RPMI7951 (cell line): ENCODE measurements at regions not wholly inside any gene's neighbourhood (a gene's known extent, or its start where the extent isn't known, plus 50 kb on each side); places are given as distances from the start of the nearest gene placed in this dataset.

ENCODE experiments used
- DNase-seq: peaks from one replicate; pipeline ENCODE4 v3.0.0-alpha.2; 2012; ENCODE audit warnings: low read depth

- DNase-seq: no peak
Observed at GRCh38 chr12:107369006-107369405, 275.7 kb upstream of the CRY1 start.

GRCh38 chr12:107369679-107370078, 276.3 kb upstream of the CRY1 start:
- DNase-seq: no peak

- peak; percentile 35 for DNase-seq
Observed at GRCh38 chr12:107372229-107372658, 278.9 kb upstream of the CRY1 start.

GRCh38 chr12:107373238-107373809, 280.0 kb upstream of the CRY1 start:
- DNase-seq: no peak

GRCh38 chr12:107374161-107374840, 281.0 kb upstream of the CRY1 start:
- DNase-seq: no peak

DNA sequence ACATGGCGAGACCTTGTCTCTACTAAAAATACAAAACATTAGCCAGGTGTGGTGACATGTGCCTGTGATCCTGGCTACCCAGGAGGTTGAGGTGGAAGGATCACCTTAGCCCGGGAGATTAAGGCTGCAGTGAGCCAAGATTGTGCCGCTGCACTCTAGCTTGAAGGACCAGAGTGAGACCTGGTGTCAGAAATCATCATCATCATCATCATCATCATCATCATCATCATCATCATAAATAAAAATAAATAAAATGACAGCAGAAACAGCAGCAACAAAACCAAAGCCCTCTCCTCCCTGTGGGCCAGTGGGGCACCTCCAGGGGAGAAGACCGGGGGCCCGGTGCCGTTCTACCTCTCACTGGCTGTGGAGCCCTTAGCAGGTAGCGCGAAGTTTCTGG, 281.9 kb upstream of the CRY1 start:
- DNase-seq: no peak

DNA sequence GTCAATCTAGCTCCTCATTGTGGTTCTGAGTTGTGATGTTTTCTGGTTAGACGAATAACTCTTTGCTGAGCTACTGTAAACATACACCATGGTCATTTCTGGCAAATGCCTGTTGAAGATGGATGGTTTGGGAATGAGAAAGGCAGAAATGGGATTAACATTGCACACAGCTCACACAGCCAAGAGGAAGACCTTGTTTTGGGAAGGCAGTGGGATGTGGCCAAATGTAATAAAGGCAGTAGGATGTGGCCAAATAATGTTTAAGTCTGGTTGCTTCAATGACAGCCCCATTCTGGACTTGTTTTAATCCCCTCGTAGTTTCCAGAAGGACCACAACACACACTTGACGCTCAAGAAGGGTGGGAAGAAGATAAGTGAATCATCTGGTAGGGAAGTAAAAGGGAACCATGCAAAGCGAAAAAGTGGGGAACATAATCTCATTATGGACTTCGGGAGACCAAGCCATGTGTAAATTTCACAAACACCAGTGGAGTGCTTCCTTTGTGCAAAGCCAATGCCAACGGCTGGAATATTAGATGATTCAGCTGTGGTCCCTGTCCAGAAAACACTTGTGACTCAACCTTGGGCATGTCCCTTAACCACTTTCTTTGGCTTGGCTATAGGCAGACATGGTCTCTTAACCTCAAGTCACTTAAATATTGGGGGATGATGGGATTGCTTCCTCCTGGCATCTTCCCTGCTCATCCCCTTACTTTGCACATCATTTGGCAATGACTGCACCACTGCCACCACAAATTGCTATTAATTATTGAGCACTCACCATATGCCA, 284.4 kb upstream of the CRY1 start:
- peak; percentile 66 for DNase-seq

GRCh38 chr12:107378609-107379008, 285.3 kb upstream of the CRY1 start:
- no peak for DNase-seq

GRCh38 chr12:107379142-107379851, 285.9 kb upstream of the CRY1 start:
- peak; percentile 32 for DNase-seq

- DNase-seq: no peak
Observed at GRCh38 chr12:107379852-107380567, 286.7 kb upstream of the CRY1 start.

GRCh38 chr12:107384645-107385044, 291.3 kb upstream of the CRY1 start:
- no peak for DNase-seq

- DNase-seq: no peak
Observed at GRCh38 chr12:107385509-107385908, 292.2 kb upstream of the CRY1 start.

GRCh38 chr12:107386569-107386968, 293.2 kb upstream of the CRY1 start:
- no peak for DNase-seq

GRCh38 chr12:107388263-107388662, 294.9 kb upstream of the CRY1 start:
- DNase-seq: no peak

- no peak for DNase-seq
Observed at GRCh38 chr12:107390414-107390813, 295.2 kb upstream of the PWP1 start.

DNA sequence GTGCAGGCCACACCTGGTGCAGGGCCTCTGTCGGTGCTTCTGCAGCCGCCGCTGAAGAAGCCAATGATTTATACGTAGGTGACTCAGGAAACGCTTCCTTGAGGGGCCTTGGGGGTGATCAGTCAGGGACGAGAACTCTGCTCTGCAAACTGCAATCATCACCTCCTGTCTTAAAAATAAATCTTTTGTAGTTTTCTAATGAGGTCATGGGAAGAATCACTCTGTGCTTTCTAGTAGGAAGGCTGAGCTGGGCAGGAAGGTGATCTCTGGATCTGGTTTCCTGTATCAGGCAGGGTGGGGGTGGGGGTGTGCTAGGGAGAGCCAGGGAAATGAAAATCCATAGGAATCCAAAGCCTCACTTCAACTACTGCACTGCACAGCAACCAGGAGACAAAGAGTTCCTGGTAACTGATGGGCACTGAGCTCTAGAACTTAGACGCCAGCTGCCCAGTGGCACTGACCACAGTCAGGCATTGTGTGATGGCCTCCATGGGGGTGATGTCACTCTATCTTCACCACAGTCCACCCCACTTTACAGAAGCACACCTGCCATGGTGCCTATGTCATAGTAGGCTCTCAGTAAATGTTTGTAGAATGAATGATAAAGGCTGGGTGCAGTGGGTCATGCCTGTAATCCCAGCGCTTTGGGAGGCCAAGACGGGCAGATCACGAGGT, 292.4 kb upstream of the PWP1 start:
- no peak for DNase-seq

DNA sequence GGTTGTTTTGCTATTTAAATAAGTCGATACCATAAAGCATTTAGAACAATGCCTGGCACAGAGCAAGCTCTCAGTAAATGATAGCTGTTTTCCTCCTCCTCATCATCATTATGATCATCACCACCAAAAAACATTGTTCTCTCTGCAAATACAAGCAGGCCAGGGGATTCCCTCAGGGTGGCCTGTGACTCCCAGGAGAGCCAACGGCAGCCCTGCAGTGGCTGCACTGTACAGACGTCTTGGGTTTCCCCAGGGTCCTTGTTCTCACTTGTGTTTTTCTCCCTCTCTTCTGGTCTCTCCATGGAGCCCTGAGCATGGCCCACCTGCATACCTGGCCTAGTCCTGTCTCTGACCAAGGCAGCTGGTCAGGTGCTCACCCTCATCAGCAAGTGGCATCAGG, 290.9 kb upstream of the PWP1 start:
- DNase-seq: no peak

GRCh38 chr12:107395817-107396216, 289.8 kb upstream of the PWP1 start:
- DNase-seq: no peak

DNA sequence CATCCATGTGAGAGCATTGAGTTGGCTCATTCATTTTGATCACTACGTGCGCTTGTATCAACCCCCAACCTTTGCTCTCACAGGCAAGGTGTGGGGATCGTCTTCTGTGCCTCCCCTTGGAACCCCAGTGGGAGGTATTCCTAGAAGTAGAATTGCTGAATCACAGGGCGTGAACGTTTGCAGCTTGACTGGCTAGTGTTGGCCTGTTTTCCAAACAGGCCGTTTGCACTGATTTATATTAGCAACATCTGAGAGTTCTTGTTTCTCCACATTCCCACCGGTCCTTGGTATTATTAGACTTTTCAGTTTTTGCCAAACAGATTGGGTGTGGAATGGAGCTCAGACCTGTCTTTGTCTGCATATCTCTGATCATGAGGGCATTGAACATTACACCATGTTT, 288.6 kb upstream of the PWP1 start:
- no peak for DNase-seq

DNA sequence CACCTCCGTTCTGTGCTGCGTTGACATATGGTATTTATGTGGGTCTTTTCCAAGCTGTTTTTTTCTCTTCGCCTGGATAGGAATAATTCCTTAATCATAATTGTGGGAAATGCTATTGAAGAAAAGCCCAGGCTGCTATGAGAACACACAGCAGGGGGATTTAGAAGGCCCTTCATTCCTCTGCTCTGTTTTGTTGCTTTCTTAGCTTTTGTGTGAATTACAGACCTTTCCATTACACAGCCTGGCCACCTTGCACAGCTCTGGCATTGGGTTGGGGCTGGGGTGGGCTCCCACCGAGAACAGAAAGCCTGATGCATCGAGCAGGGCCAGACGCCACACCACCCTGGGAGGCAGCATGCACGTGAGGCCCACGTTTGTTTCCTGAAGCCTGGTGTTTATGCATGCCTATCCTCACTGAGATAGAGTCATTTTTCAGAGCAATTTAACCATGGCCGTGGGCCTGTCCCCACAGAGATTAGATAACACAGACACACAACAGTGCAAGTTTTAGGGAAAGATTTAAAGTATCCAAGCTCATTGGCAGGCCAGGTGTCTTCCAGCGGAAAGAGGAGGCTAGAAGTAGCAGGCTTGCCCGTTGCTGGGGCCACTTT, 287.6 kb upstream of the PWP1 start:
- no peak for DNase-seq

GRCh38 chr12:107399046-107399445, 286.6 kb upstream of the PWP1 start:
- DNase-seq: no peak
